ENCODE measurements at regions not wholly inside any gene's neighbourhood (a gene's known extent, or its start where the extent isn't known, plus 50 kb on each side); places are given as distances from the start of the nearest gene placed in this dataset.

GRCh38 chr13:105527127-105527526, 1008.3 kb downstream of the EFNB2 start:
- H3K36me3 ChIP-seq (ENCODE audit: insufficient read depth, low read length), result no peaks in the 10 kb centered on the region
- H3K27me3 ChIP-seq (ENCODE audit: control insufficient read depth, insufficient read depth, low read length), result no peaks in the 10 kb centered on the region
- H3K4me2 ChIP-seq (ENCODE audit: low read length), result no peak overlapping the region
- H3K9ac ChIP-seq (ENCODE audit: low read depth, low read length), result no peak overlapping the region
- H3K4me1 ChIP-seq (ENCODE audit: control insufficient read depth, insufficient read depth, low read length), result no peaks in the 10 kb centered on the region
- H3K4me3 ChIP-seq (ENCODE audit: low read length), result no peak overlapping the region
- H3K9me3 ChIP-seq (replicated peaks; ENCODE audit: low read length), result no peaks in the 10 kb centered on the region

- Histone ChIP-seq H3K4me3 (ENCODE audit: low read length) (no peak overlapping the region), H3K9me3 (replicated peaks; ENCODE audit: low read length) (no peaks in the 10 kb centered on the region), H3K27me3 (ENCODE audit: control insufficient read depth, insufficient read depth, low read length) (no peaks in the 10 kb centered on the region), H3K4me2 (ENCODE audit: low read length) (no peak overlapping the region), H3K4me1 (ENCODE audit: control insufficient read depth, insufficient read depth, low read length) (no peaks in the 10 kb centered on the region), H3K36me3 (ENCODE audit: insufficient read depth, low read length) (no peaks in the 10 kb centered on the region), H3K9ac (ENCODE audit: low read depth, low read length) (no peak overlapping the region)
Observed at GRCh38 chr13:105519771-105520170, 1015.7 kb downstream of the EFNB2 start.

GRCh38 chr13:105518086-105518485, 1017.4 kb downstream of the EFNB2 start:
- H3K36me3 ChIP-seq (ENCODE audit: insufficient read depth, low read length), result no peaks in the 10 kb centered on the region
- no peaks in the 10 kb centered on the region for H3K9me3 ChIP-seq (replicated peaks; ENCODE audit: low read length)
- no peak overlapping the region for H3K4me3 ChIP-seq (ENCODE audit: low read length)
- H3K4me1 ChIP-seq (ENCODE audit: control insufficient read depth, insufficient read depth, low read length), result no peaks in the 10 kb centered on the region
- H3K4me2 ChIP-seq (ENCODE audit: low read length), result no peak overlapping the region
- no peaks in the 10 kb centered on the region for H3K27me3 ChIP-seq (ENCODE audit: control insufficient read depth, insufficient read depth, low read length)
- H3K9ac ChIP-seq (ENCODE audit: low read depth, low read length), result no peak overlapping the region

DNA sequence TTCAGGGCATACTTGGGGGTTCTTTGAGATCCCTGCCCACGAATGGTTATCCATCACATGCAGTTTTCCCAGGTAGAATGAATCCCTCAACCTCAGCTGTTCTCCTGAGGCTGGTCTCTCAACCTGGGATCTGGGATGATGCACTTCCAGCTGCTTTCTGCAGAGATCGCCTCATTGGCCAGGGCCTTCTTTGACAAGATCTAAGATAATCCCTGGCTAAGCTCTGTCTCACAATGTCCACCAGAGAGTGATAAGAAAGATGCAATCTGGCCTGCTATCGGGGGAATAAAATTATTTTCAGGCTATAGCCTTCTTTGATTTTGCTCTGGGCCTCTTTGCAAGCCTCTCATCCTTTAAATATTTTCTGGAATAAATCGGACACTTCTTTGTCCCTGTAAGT, 1021.1 kb downstream of the EFNB2 start:
- H3K4me1 ChIP-seq (ENCODE audit: control insufficient read depth, insufficient read depth, low read length), result no peaks in the 10 kb centered on the region
- H3K27me3 ChIP-seq (ENCODE audit: control insufficient read depth, insufficient read depth, low read length), result no peaks in the 10 kb centered on the region
- no peaks in the 10 kb centered on the region for H3K9me3 ChIP-seq (replicated peaks; ENCODE audit: low read length)
- H3K4me2 ChIP-seq (ENCODE audit: low read length), result no peak overlapping the region
- no peaks in the 10 kb centered on the region for H3K36me3 ChIP-seq (ENCODE audit: insufficient read depth, low read length)
- no peak overlapping the region for H3K9ac ChIP-seq (ENCODE audit: low read depth, low read length)
- no peak overlapping the region for H3K4me3 ChIP-seq (ENCODE audit: low read length)

DNA sequence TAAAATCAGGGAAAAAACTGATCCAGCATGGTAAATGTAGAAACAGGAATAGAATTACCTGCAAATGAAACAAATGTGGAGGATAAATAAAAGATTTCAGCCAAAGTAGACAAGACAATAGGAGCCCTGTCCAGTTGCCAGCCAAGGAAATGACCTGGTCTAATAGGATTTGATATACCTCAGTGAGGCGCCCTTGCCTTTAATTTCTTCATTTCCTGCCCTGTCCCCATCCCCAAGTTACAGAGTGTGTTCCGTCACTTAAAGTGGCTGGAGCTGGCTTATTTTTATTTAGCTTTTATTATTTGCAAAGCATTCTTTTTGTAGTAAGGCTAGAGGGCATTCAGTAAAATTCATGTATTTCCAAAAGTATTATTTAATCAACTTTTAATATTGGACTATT, 1022.0 kb downstream of the EFNB2 start:
- Histone ChIP-seq H3K4me3 (ENCODE audit: low read length) (no peak overlapping the region), H3K9me3 (replicated peaks; ENCODE audit: low read length) (no peaks in the 10 kb centered on the region), H3K27me3 (ENCODE audit: control insufficient read depth, insufficient read depth, low read length) (no peaks in the 10 kb centered on the region), H3K4me2 (ENCODE audit: low read length) (no peak overlapping the region), H3K4me1 (ENCODE audit: control insufficient read depth, insufficient read depth, low read length) (no peaks in the 10 kb centered on the region), H3K9ac (ENCODE audit: low read depth, low read length) (no peak overlapping the region), H3K36me3 (ENCODE audit: insufficient read depth, low read length) (no peaks in the 10 kb centered on the region)

DNA sequence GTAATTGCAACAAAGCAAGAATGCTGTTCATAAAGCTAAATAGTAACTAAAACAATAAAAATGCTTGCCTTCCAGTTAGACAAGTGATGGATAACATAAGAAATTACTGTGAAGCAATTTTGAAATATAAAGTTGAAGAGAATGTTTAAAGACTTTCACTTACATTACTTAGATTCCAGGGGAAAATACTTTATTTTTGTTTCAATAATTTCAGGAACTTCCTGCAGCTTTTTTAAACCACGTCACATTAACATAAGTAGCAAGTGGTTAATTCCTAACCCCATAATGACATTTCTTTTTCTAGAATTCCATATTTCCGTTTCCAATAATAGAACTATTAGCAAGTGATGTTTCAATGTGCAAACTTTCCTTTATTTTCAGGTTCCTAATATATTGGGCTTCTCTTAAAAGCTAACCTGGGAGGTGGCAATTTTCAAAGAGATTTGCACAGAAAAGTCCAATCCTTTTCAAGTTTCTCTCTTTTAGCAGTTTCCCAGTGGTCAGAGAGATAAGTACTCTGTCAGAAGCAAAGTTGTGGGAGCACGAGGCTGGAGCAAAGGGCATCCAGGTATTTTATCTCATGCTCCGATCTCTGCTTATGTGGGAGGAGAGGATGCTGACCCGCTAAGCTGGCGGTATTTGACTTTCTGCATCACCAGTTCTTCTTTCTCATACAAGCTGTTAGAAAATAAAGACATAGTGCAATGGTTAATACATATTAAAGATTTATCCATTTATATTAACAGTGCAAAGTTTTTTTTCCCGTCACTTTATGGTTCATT, 1025.3 kb downstream of the EFNB2 start:
- no peak overlapping the region for H3K4me2 ChIP-seq (ENCODE audit: low read length)
- no peaks in the 10 kb centered on the region for H3K4me1 ChIP-seq (ENCODE audit: control insufficient read depth, insufficient read depth, low read length)
- H3K9ac ChIP-seq (ENCODE audit: low read depth, low read length), result no peak overlapping the region
- H3K9me3 ChIP-seq (replicated peaks; ENCODE audit: low read length), result no peaks in the 10 kb centered on the region
- H3K27me3 ChIP-seq (ENCODE audit: control insufficient read depth, insufficient read depth, low read length), result no peaks in the 10 kb centered on the region
- no peaks in the 10 kb centered on the region for H3K36me3 ChIP-seq (ENCODE audit: insufficient read depth, low read length)
- no peak overlapping the region for H3K4me3 ChIP-seq (ENCODE audit: low read length)

DNA sequence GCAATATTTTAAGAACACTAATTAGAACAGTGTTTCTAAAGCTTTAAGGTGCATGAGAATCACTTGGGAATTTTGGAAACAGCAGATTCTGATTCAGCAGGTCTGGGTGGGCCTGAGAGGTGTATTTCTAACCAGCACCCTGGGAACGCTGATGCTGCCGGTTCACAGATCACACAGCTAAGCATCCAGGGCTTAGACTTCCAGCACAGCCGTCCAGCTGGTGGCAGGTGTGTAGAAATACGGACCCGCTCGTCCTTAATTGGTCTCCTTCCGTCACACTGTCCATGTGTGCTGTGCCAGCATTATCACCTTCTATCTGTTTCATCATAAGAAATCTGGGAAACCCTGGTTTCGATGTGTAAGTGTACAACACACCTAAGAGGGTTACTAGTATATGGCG, 1029.0 kb downstream of the EFNB2 start:
- no peaks in the 10 kb centered on the region for H3K4me1 ChIP-seq (ENCODE audit: control insufficient read depth, insufficient read depth, low read length)
- H3K4me2 ChIP-seq (ENCODE audit: low read length), result no peak overlapping the region
- no peaks in the 10 kb centered on the region for H3K36me3 ChIP-seq (ENCODE audit: insufficient read depth, low read length)
- no peak overlapping the region for H3K9ac ChIP-seq (ENCODE audit: low read depth, low read length)
- no peaks in the 10 kb centered on the region for H3K9me3 ChIP-seq (replicated peaks; ENCODE audit: low read length)
- H3K27me3 ChIP-seq (ENCODE audit: control insufficient read depth, insufficient read depth, low read length), result no peaks in the 10 kb centered on the region
- no peak overlapping the region for H3K4me3 ChIP-seq (ENCODE audit: low read length)

- Histone ChIP-seq H3K4me3 (ENCODE audit: low read length) (no peak overlapping the region), H3K4me2 (ENCODE audit: low read length) (no peak overlapping the region), H3K4me1 (ENCODE audit: control insufficient read depth, insufficient read depth, low read length) (no peaks in the 10 kb centered on the region), H3K36me3 (ENCODE audit: insufficient read depth, low read length) (no peaks in the 10 kb centered on the region), H3K27me3 (ENCODE audit: control insufficient read depth, insufficient read depth, low read length) (no peaks in the 10 kb centered on the region), H3K9me3 (replicated peaks; ENCODE audit: low read length) (no peaks in the 10 kb centered on the region), H3K9ac (ENCODE audit: low read depth, low read length) (no peak overlapping the region)
Observed at GRCh38 chr13:105502193-105502592, 1033.3 kb downstream of the EFNB2 start.

- Histone ChIP-seq H3K4me2 (ENCODE audit: low read length) (no peak overlapping the region), H3K4me1 (ENCODE audit: control insufficient read depth, insufficient read depth, low read length) (no peaks in the 10 kb centered on the region), H3K9me3 (replicated peaks; ENCODE audit: low read length) (no peaks in the 10 kb centered on the region)
Observed at GRCh38 chr13:105497597-105497996, 1037.9 kb downstream of the EFNB2 start.

GRCh38 chr13:105492216-105492615, 1043.2 kb downstream of the EFNB2 start:
- H3K4me1 ChIP-seq (ENCODE audit: control insufficient read depth, insufficient read depth, low read length), result no peaks in the 10 kb centered on the region
- no peak overlapping the region for H3K4me2 ChIP-seq (ENCODE audit: low read length)
- H3K4me3 ChIP-seq (ENCODE audit: low read length), result no peak overlapping the region
- H3K9me3 ChIP-seq (replicated peaks; ENCODE audit: low read length), result no peaks in the 10 kb centered on the region
- H3K36me3 ChIP-seq (ENCODE audit: insufficient read depth, low read length), result no peaks in the 10 kb centered on the region
- no peaks in the 10 kb centered on the region for H3K27me3 ChIP-seq (ENCODE audit: control insufficient read depth, insufficient read depth, low read length)
- no peak overlapping the region for H3K9ac ChIP-seq (ENCODE audit: low read depth, low read length)

More at GRCh38 chr13:105497597-105497996, 1037.9 kb downstream of the EFNB2 start:
- H3K36me3 ChIP-seq (ENCODE audit: insufficient read depth, low read length), result no peaks in the 10 kb centered on the region
- H3K27me3 ChIP-seq (ENCODE audit: control insufficient read depth, insufficient read depth, low read length), result no peaks in the 10 kb centered on the region
- H3K9ac ChIP-seq (ENCODE audit: low read depth, low read length), result no peak overlapping the region
- no peak overlapping the region for H3K4me3 ChIP-seq (ENCODE audit: low read length)

DNA sequence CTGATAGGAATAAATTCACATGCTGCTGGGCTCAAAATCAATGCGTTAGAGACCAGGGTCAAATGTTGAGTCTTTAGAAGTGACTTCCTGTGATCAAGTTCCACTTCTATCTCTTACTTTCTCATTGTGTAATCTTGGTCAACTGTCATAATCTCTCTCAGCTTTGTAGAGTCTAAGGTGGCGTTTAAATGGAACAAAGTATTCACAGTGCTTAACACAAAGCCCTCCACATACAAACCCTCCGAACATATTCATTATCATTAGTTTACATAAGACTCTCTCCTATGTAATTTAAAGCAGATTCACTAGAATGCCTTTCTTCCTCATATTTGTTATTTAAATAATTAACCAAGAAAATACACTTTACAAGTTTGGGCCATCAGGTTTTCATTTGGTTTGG, 1044.1 kb downstream of the EFNB2 start:
- no peaks in the 10 kb centered on the region for H3K9me3 ChIP-seq (replicated peaks; ENCODE audit: low read length)
- no peaks in the 10 kb centered on the region for H3K27me3 ChIP-seq (ENCODE audit: control insufficient read depth, insufficient read depth, low read length)
- H3K4me1 ChIP-seq (ENCODE audit: control insufficient read depth, insufficient read depth, low read length), result no peaks in the 10 kb centered on the region
- no peak overlapping the region for H3K4me3 ChIP-seq (ENCODE audit: low read length)
- no peak overlapping the region for H3K9ac ChIP-seq (ENCODE audit: low read depth, low read length)
- H3K4me2 ChIP-seq (ENCODE audit: low read length), result no peak overlapping the region
- no peaks in the 10 kb centered on the region for H3K36me3 ChIP-seq (ENCODE audit: insufficient read depth, low read length)

DNA sequence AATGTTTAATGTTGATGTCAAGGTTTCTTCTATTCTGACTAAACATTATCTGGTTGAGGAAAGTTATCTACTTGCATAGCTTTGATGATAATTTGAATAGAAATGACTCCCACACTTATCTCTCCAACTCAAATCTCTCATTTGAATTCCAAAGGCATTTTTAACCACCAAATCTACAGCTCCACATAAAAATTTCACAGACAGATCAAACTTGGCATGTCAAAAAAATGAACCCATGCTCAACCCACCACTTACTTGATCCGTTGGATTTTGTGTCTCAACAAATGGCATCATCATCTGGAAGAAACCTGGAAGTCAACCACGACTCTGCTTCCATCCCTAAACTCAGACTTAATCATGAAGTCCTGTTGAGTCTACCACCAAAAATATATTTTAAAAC, 1050.4 kb downstream of the EFNB2 start:
- Histone ChIP-seq H3K4me1 (ENCODE audit: control insufficient read depth, insufficient read depth, low read length) (no peaks in the 10 kb centered on the region), H3K9me3 (replicated peaks; ENCODE audit: low read length) (no peaks in the 10 kb centered on the region), H3K4me2 (ENCODE audit: low read length) (no peak overlapping the region), H3K36me3 (ENCODE audit: insufficient read depth, low read length) (no peaks in the 10 kb centered on the region), H3K27me3 (ENCODE audit: control insufficient read depth, insufficient read depth, low read length) (no peaks in the 10 kb centered on the region), H3K4me3 (ENCODE audit: low read length) (no peak overlapping the region), H3K9ac (ENCODE audit: low read depth, low read length) (no peak overlapping the region)

Measured in skeletal muscle satellite cell (primary cell).